PC-9 (cell line): ENCODE measurements at regions not wholly inside any gene's neighbourhood (a gene's known extent, or its start where the extent isn't known, plus 50 kb on each side); places are given as distances from the start of the nearest gene placed in this dataset.
"Not testable (repeated sequence)": the region's sequence is repeated elsewhere in the genome, so short reads cannot be mapped to it uniquely, and the experiment has no call there.

Source experiments
- BruUV-seq: library from RNA; stranded (reverse); fragments of 400-500 nt; replicated peaks from 2 replicates; lab custom pipeline; 2021; lab: Mats Ljungman, UMichigan
- CTCF ChIA-PET: fragments of 300-600 bp; sonication (Branson Sonifier 250); formaldehyde crosslinking; loops from one replicate; lab custom pipeline; 2022; ENCODE audit warnings: antibody characterized with exemption; lab: Charles Lee
- POLR2A ChIA-PET: fragments of 300-600 bp; sonication (Branson Sonifier 250); formaldehyde crosslinking; loops from one replicate; lab custom pipeline; 2022; ENCODE audit warnings: antibody characterized with exemption; ENCODE audit not compliant: unreplicated experiment; lab: Charles Lee
- DNase-seq, 2 experiments: peaks; one replicate each; pipeline versions ENCODE4 v3.0.0 to v3.0.0-alpha.2; 2015 to 2022; ENCODE audit warnings: mixed read lengths in 1 of 2
- H2AFZ ChIP-seq: fragments of 200-600 bp; sonication (generic); 2 replicates; pipeline ENCODE4 v1.8.1; 2017; ENCODE audit warnings: antibody characterized with exemption
- H3F3A ChIP-seq: fragments of 200-600 bp; sonication (generic); 2 replicates; pipeline ENCODE4 v1.8.1; 2017; ENCODE audit warnings: antibody characterized with exemption, mild to moderate bottlenecking, low read depth; ENCODE audit not compliant: insufficient read depth
- H3K27ac ChIP-seq: fragments of 200-600 bp; sonication (generic); 2 replicates; pipeline ENCODE4 v1.6.1; 2016; ENCODE audit warnings: mixed run types
- H3K27me3 ChIP-seq: fragments of 200-600 bp; sonication (generic); 2 replicates; pipeline ENCODE4 v1.6.1; 2016; ENCODE audit warnings: low read depth, mixed run types; ENCODE audit not compliant: insufficient read depth
- H3K36me3 ChIP-seq: fragments of 200-600 bp; sonication (generic); 2 replicates; pipeline ENCODE4 v1.6.1; 2016; ENCODE audit warnings: low read depth, mixed run types
- H3K4me1 ChIP-seq: fragments of 200-600 bp; sonication (generic); replicated peaks from 2 replicates; pipeline ENCODE4 v1.6.1; 2016; ENCODE audit warnings: mixed run types; ENCODE audit not compliant: insufficient read depth
- H3K4me2 ChIP-seq: fragments of 200-600 bp; sonication (generic); 2 replicates; pipeline ENCODE4 v1.6.1; 2017; ENCODE audit warnings: mixed run types
- H3K4me3 ChIP-seq: fragments of 200-600 bp; sonication (generic); 2 replicates; pipeline ENCODE4 v1.6.1; 2016; ENCODE audit warnings: mixed run types
- H3K79me2 ChIP-seq: fragments of 200-600 bp; sonication (generic); 2 replicates; pipeline ENCODE4 v1.6.1; 2017; ENCODE audit warnings: low read depth, mixed run types
- H3K9me2 ChIP-seq: fragments of 200-600 bp; sonication (generic); 2 replicates; pipeline ENCODE4 v1.8.1; 2017; ENCODE audit warnings: mild to moderate bottlenecking; ENCODE audit not compliant: insufficient read depth
- H3K9me3 ChIP-seq: fragments of 200-600 bp; sonication (generic); 2 replicates; pipeline ENCODE4 v1.8.1; 2016; ENCODE audit warnings: low read depth; ENCODE audit not compliant: insufficient read depth
- H4K20me1 ChIP-seq: fragments of 200-600 bp; sonication (generic); 2 replicates; pipeline ENCODE4 v1.8.1; 2017; ENCODE audit not compliant: insufficient read depth
- EZH2 ChIP-seq: fragments of 200-600 bp; sonication (generic); IDR thresholded peaks from 2 replicates; pipeline ENCODE4 v1.8.0; 2017; ENCODE audit warnings: antibody characterized with exemption, low read depth
- intact Hi-C: fragments of 100-400 bp; cut with micrococcal nuclease; formaldehyde crosslinking; loops from one replicate; pipeline ENCODE4 v1.10.0; 2022; ENCODE audit not compliant: unreplicated experiment
- TF ChIP-seq, protein P1 (sequence below): fragments of 200-600 bp; sonication (generic); conservative IDR thresholded peaks from 2 replicates; pipeline ENCODE4 v1.6.1; 2017; ENCODE audit warnings: mixed run types, antibody characterized with exemption, mild to moderate bottlenecking, moderate library complexity

DNA sequence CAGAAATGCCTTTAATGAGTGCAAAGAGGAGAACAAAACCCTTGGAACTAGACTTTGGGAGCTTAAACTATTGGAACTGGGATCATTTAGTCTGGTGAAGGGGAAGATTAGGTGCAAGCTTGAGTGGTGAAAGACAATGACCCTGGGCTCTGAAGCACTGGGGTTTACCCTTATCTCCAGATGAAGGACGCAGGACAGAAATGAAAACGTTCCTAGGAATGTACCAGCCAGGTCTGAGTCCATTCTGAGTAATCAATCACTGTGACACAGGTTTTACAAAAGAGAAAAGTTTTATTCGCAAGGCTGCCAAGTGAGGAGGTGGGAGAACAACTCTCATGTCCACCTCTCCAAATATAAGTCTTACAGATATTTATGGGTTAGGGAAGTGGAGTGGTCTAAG, 249.1 kb downstream of the LRIG3 start:
- no TSS peak for BruUV-seq
- Histone ChIP-seq H3K4me2 (no peak overlapping the region), H3K27me3 (no peaks in the 10 kb centered on the region), H3K4me1 (no peaks in the 10 kb centered on the region), H3F3A (no peaks in the 10 kb centered on the region), H2AFZ (no peak overlapping the region; the same call in 1 of the 2 replicates), H3K4me3 (no peak overlapping the region), H3K9me3 (peaks cover 4% of the 10 kb centered on the region; the same call in 1 of the 2 replicates), H3K36me3 (no peaks in the 10 kb centered on the region), H3K9me2 (no peaks in the 10 kb centered on the region), H3K79me2 (no peaks in the 10 kb centered on the region), H4K20me1 (no peaks in the 10 kb centered on the region), H3K27ac (no peak overlapping the region)
- intact Hi-C loops, result no loop called here
- ChIA-PET POLR2A (no interaction called here), CTCF (no interaction called here)
- no peak for DNase-seq
- TF ChIP-seq EZH2, result no peak
- TF ChIP-seq, protein P1, sequence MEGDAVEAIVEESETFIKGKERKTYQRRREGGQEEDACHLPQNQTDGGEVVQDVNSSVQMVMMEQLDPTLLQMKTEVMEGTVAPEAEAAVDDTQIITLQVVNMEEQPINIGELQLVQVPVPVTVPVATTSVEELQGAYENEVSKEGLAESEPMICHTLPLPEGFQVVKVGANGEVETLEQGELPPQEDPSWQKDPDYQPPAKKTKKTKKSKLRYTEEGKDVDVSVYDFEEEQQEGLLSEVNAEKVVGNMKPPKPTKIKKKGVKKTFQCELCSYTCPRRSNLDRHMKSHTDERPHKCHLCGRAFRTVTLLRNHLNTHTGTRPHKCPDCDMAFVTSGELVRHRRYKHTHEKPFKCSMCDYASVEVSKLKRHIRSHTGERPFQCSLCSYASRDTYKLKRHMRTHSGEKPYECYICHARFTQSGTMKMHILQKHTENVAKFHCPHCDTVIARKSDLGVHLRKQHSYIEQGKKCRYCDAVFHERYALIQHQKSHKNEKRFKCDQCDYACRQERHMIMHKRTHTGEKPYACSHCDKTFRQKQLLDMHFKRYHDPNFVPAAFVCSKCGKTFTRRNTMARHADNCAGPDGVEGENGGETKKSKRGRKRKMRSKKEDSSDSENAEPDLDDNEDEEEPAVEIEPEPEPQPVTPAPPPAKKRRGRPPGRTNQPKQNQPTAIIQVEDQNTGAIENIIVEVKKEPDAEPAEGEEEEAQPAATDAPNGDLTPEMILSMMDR, result no peak

DNA sequence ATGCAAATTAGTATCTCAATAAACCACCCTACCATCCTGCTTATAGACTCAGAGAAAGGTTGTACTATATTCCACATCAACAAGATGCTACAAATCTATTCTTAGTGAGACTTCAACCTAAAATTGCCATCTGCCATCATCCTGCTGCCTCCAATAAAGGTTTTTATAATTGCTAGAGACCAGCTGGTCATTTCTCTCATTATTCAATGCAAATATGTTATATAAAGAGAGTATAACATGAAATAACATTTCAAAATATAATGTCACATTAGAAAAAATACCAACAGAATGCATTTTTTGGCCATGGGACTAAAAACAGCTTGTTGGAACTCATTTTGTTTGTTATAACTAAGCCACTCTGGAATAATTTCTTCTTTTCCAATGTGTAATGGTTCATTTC, 247.3 kb downstream of the LRIG3 start:
- Histone ChIP-seq H2AFZ (no peak overlapping the region), H3K4me3 (no peak overlapping the region), H3K27ac (no peak overlapping the region), H3K27me3 (no peaks in the 10 kb centered on the region), H4K20me1 (no peaks in the 10 kb centered on the region), H3K9me2 (no peaks in the 10 kb centered on the region), H3K4me1 (no peaks in the 10 kb centered on the region), H3F3A (no peaks in the 10 kb centered on the region), H3K36me3 (no peaks in the 10 kb centered on the region), H3K4me2 (no peak overlapping the region), H3K9me3 (peaks cover 4% of the 10 kb centered on the region; the same call in 1 of the 2 replicates), H3K79me2 (no peaks in the 10 kb centered on the region)
- intact Hi-C loops, result no loop called here
- ChIA-PET CTCF (no interaction called here), POLR2A (no interaction called here)
- BruUV-seq, result no TSS peak
- no peak for TF ChIP-seq EZH2
- TF ChIP-seq, protein P1, result no peak
- no peak for DNase-seq

- CTCF ChIA-PET, H3K9me2 ChIP-seq, H4K20me1 ChIP-seq, intact Hi-C loops, H3K36me3 ChIP-seq, H2AFZ ChIP-seq, POLR2A ChIA-PET, BruUV-seq, H3F3A ChIP-seq, H3K9me3 ChIP-seq, H3K4me2 ChIP-seq, H3K4me3 ChIP-seq, DNase-seq, H3K4me1 ChIP-seq, H3K79me2 ChIP-seq, H3K27ac ChIP-seq, H3K27me3 ChIP-seq: not testable (repeated sequence)
These were observed 242.5 kb downstream of the LRIG3 start for GRCh38 chr12:58677833-58678232.

GRCh38 chr12:58678753-58679152, 241.6 kb downstream of the LRIG3 start:
- Histone ChIP-seq H2AFZ (no peak overlapping the region), H3K9me3 (peaks cover 4% of the 10 kb centered on the region; the same call in 1 of the 2 replicates), H3K27me3 (no peaks in the 10 kb centered on the region), H3K4me1 (no peaks in the 10 kb centered on the region), H4K20me1 (no peaks in the 10 kb centered on the region), H3K27ac (no peak overlapping the region), H3K79me2 (no peaks in the 10 kb centered on the region), H3F3A (no peaks in the 10 kb centered on the region), H3K9me2 (no peaks in the 10 kb centered on the region), H3K36me3 (no peaks in the 10 kb centered on the region), H3K4me3 (no peak overlapping the region), H3K4me2 (no peak overlapping the region)
- ChIA-PET CTCF (interaction anchor here (0.6 kb wide), 1 partner anchor 541 kb away, joined by 24 read pairs; no protein-coding TSS in a partner anchor), POLR2A (no interaction called here)
- TF ChIP-seq EZH2, result no peak
- TF ChIP-seq, protein P1, result no peak
- no peak for DNase-seq
- intact Hi-C loops, result no loop called here
- no TSS peak for BruUV-seq
